Liver (tissue), 3 donors: ENCODE measurements at regions not wholly inside any gene's neighbourhood (a gene's known extent, or its start where the extent isn't known, plus 50 kb on each side); places are given as distances from the start of the nearest gene placed in this dataset.

Experiments
- EGR1 ChIP-seq, 2 donors: IDR thresholded peaks; 2 replicates each; pipeline ENCODE4 v1.6.1; 2016 to 2018; ENCODE audit warnings: antibody characterized with exemption in 2 of 2, low read depth in 2 of 2
- GABPA ChIP-seq, 2 donors: IDR thresholded peaks in 1 of 2; conservative IDR thresholded peaks in 1 of 2; 2 replicates each; pipeline ENCODE4 v1.6.1; 2016; ENCODE audit warnings: antibody characterized with exemption in 2 of 2, mild to moderate bottlenecking in 1 of 2, moderate library complexity in 1 of 2
- JUND ChIP-seq, 2 donors: IDR thresholded peaks; 2 replicates each; pipeline ENCODE4 v1.6.1; 2016; ENCODE audit warnings: antibody characterized with exemption in 2 of 2
- RAD21 ChIP-seq, 2 donors: IDR thresholded peaks; 2 replicates each; pipeline ENCODE4 v1.6.1; 2016; ENCODE audit warnings: antibody characterized with exemption in 2 of 2, mild to moderate bottlenecking in 2 of 2
- RXRA ChIP-seq, 2 donors: IDR thresholded peaks; 2 replicates each; pipeline ENCODE4 v1.6.1; 2017 to 2018; ENCODE audit warnings: antibody characterized with exemption in 2 of 2, mild to moderate bottlenecking in 1 of 2
- SP1 ChIP-seq: IDR thresholded peaks from 2 replicates; pipeline ENCODE4 v1.6.1; 2018; ENCODE audit warnings: antibody characterized with exemption, mild to moderate bottlenecking
- TAF1 ChIP-seq: conservative IDR thresholded peaks from 2 replicates; pipeline ENCODE4 v1.6.1; 2016; ENCODE audit warnings: antibody characterized with exemption, mild to moderate bottlenecking
- YY1 ChIP-seq: IDR thresholded peaks from 2 replicates; pipeline ENCODE4 v1.6.1; 2016; ENCODE audit warnings: antibody characterized with exemption, mild to moderate bottlenecking
- TF ChIP-seq, protein P1 (sequence below): IDR thresholded peaks from 2 replicates; pipeline ENCODE4 v1.6.1; 2016; ENCODE audit warnings: antibody characterized with exemption
- TF ChIP-seq, protein P2 (sequence below): fragments of 150-350 bp; IDR thresholded peaks from 2 replicates; pipeline ENCODE4 v1.5.1; 2017; ENCODE audit warnings: improper control_type of control experiment, low read depth, low read length; ENCODE audit not compliant: missing input control
- TF ChIP-seq, protein P3 (sequence below): IDR thresholded peaks from 2 replicates; pipeline ENCODE4 v1.6.1; 2016; ENCODE audit warnings: antibody characterized with exemption, mild to moderate bottlenecking
- TF ChIP-seq, protein P4 (sequence below): IDR thresholded peaks from 2 replicates; pipeline ENCODE4 v1.6.1; 2016; ENCODE audit warnings: antibody characterized with exemption
- donor health status: healthy.
- donor health status: healthy.

DNA sequence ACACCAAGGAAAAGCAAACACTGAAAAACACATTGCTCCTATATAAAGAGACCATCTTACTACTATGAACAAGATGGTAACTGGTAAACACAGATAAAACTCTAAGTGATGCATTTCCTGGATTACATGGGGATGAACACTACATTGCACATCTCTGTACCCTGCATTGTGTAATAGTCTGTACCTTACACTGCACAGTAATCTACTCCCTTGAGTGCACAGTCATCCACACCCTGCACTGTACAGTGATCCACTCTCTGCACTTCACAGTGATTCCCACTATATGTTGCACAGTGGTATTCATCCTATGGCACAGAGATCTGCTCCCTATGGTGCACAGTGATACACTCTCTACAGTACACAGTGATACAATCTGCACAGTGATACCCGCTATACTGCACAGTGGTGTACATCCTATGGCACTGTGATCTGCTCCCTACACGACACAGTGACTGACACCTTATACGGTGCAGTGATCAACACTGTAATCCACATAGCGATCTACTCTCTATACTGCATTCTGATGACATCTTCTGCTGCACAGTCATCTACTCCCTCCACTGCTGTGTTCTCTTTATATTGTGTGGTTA is 462.2 kb upstream of the RGPD4 start:
- TF ChIP-seq, protein P1, sequence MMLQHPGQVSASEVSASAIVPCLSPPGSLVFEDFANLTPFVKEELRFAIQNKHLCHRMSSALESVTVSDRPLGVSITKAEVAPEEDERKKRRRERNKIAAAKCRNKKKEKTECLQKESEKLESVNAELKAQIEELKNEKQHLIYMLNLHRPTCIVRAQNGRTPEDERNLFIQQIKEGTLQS: no peak
- TF ChIP-seq RAD21 (IDR thresholded peaks at IDR 0.05): no peak
- TF ChIP-seq, protein P2, sequence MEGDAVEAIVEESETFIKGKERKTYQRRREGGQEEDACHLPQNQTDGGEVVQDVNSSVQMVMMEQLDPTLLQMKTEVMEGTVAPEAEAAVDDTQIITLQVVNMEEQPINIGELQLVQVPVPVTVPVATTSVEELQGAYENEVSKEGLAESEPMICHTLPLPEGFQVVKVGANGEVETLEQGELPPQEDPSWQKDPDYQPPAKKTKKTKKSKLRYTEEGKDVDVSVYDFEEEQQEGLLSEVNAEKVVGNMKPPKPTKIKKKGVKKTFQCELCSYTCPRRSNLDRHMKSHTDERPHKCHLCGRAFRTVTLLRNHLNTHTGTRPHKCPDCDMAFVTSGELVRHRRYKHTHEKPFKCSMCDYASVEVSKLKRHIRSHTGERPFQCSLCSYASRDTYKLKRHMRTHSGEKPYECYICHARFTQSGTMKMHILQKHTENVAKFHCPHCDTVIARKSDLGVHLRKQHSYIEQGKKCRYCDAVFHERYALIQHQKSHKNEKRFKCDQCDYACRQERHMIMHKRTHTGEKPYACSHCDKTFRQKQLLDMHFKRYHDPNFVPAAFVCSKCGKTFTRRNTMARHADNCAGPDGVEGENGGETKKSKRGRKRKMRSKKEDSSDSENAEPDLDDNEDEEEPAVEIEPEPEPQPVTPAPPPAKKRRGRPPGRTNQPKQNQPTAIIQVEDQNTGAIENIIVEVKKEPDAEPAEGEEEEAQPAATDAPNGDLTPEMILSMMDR: no peak
- no peak for TF ChIP-seq EGR1 (IDR thresholded peaks at IDR 0.05; ENCODE audit: low read depth in 2 of 2)
- no peak for TF ChIP-seq GABPA (IDR thresholded peaks at IDR 0.05 in 1 of 2, conservative IDR thresholded peaks at IDR 0.05 in 1 of 2)
- TF ChIP-seq, protein P3, sequence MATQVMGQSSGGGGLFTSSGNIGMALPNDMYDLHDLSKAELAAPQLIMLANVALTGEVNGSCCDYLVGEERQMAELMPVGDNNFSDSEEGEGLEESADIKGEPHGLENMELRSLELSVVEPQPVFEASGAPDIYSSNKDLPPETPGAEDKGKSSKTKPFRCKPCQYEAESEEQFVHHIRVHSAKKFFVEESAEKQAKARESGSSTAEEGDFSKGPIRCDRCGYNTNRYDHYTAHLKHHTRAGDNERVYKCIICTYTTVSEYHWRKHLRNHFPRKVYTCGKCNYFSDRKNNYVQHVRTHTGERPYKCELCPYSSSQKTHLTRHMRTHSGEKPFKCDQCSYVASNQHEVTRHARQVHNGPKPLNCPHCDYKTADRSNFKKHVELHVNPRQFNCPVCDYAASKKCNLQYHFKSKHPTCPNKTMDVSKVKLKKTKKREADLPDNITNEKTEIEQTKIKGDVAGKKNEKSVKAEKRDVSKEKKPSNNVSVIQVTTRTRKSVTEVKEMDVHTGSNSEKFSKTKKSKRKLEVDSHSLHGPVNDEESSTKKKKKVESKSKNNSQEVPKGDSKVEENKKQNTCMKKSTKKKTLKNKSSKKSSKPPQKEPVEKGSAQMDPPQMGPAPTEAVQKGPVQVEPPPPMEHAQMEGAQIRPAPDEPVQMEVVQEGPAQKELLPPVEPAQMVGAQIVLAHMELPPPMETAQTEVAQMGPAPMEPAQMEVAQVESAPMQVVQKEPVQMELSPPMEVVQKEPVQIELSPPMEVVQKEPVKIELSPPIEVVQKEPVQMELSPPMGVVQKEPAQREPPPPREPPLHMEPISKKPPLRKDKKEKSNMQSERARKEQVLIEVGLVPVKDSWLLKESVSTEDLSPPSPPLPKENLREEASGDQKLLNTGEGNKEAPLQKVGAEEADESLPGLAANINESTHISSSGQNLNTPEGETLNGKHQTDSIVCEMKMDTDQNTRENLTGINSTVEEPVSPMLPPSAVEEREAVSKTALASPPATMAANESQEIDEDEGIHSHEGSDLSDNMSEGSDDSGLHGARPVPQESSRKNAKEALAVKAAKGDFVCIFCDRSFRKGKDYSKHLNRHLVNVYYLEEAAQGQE: no peak
- TF ChIP-seq TAF1: no peak
- no peak for TF ChIP-seq YY1
- TF ChIP-seq SP1: no peak
- TF ChIP-seq JUND (IDR thresholded peaks at IDR 0.05): no peak
- TF ChIP-seq, protein P4, sequence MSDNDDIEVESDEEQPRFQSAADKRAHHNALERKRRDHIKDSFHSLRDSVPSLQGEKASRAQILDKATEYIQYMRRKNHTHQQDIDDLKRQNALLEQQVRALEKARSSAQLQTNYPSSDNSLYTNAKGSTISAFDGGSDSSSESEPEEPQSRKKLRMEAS: no peak
- TF ChIP-seq RXRA (IDR thresholded peaks at IDR 0.05): no peak
